CD4-positive, alpha-beta T cell treated with Interleukin-4 for 4 hours (primary cell): ENCODE measurements at regions not wholly inside any gene's neighbourhood (a gene's known extent, or its start where the extent isn't known, plus 50 kb on each side); places are given as distances from the start of the nearest gene placed in this dataset.

Source experiments
- DNase-seq: peaks from one replicate; pipeline ENCODE4 v3.0.0-alpha.2; 2020

- DNase-seq = no peak
Observed at GRCh38 chr4:63795301-63795700, 613.9 kb downstream of the TECRL start.

GRCh38 chr4:63790377-63790776, 618.9 kb downstream of the TECRL start:
- DNase-seq = no peak

- DNase-seq = no peak
Observed at GRCh38 chr4:63788271-63788670, 621.0 kb downstream of the TECRL start.

GRCh38 chr4:63787326-63787725, 621.9 kb downstream of the TECRL start:
- DNase-seq = no peak

DNA sequence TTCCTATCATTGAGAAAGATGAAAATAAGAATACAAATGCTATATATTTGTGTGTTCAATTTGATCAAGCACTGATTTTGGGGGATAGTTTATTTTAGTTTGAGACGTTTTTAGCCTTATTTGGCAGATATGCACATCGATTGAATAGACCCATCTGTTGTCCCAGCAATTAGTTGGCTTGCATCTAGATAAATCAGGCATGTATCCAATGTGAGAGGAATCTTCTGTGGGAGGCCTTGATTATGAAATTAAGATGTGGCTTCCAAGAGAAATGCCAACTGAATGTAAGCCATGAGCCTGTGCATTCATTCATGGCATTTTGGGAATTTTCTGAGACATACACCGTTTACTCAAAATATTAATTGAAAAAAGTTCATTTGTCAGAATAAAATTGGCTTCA, 623.1 kb downstream of the TECRL start:
- no peak for DNase-seq

GRCh38 chr4:63784822-63785221, 624.4 kb downstream of the TECRL start:
- no peak for DNase-seq

DNA sequence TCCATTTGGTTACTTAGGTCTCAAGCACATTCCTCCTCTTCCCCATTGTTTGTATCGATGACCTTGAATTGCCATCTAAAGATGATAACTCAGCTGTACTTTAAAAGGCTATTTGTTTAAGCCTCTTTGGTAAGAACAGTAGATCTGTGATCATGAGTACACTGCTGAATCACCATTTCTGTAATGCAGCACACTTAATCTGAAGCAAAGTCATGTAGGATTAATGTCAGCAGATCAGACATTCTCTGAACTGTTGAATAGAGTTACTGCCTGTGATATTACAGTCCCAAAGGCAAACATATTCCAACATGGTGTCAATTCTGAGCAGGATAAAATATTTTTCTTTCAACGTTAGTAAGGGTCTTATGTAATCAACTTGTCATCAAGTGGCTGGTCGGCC, 631.6 kb downstream of the TECRL start:
- DNase-seq = no peak

DNA sequence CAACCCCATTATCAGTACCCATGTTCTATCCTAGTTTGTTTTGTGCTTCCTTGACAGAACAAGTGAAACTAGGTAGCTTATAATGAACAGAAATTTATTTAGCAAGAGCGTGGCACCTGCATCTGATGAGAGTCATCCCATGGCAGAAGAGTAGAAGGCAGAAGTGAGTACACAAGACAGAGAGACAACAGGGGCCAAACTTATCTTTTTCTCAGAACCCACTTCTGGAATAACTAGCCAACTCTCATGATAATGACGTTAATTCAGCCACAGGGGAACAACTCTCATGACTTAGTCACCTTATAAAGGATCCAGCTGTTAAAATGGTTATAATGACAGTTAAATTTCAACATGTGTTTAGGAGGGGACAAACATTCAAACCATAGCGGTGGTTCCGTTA, 644.9 kb downstream of the TECRL start:
- DNase-seq = no peak

DNA sequence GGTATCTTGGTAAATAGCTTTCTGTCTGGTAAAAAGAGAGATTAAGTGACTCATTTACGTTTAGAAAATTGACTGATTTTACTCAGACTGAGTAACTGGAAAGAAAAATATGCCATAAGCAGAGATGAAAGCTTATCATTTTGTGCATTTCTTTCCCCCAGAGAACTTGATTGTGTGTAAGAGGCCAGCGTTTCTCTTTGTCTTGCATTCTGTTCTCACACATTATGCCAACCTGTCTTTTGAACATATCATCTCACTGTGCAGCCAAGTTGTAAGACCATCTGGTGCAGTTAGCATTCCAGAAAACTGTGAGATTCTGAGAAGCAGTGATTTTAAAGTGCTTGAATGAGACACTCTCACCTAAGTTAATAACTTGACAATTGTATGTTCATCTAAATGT, 651.3 kb downstream of the TECRL start:
- no peak for DNase-seq

DNA sequence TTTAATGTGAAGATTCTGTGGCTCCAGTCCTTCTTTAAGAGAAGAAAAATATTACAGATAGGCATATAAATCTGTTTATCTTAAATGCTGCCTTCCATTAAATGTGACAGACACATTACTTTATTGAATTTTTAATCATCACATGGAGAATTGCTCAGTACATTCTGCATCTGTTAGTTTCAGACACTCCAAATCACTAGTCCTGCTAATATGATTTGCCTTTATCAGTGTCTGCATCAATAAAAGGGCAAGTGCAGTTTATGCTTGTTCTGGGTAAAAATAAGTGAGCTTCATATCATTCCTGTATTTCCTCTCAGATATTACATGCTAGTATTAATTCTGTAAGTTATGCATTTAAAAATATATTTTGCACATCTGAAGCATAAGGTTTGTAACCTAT, 666.4 kb downstream of the TECRL start:
- no peak for DNase-seq

DNA sequence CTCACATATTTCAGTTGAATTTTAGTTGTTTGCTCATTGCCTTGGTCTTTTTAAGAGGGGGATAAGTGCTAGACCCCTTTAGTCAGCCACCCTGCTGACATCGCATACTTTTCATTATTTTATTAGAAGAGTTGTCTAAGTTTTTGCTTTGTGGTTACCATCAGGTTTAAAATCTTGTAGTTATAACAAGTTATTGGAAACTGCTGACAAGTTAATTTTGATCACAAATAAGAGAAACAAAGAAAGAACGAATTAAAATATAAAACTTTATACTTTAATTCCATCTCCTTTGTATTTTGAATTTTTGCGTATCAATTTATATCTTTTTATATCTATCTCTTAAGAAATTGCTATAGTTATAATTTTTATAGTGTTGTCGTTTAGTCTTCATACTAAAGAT, 679.7 kb downstream of the TECRL start:
- DNase-seq = no peak

GRCh38 chr4:63728480-63729177, 680.6 kb downstream of the TECRL start:
- no peak for DNase-seq

GRCh38 chr4:63717384-63717783, 691.9 kb downstream of the TECRL start:
- DNase-seq = no peak

DNA sequence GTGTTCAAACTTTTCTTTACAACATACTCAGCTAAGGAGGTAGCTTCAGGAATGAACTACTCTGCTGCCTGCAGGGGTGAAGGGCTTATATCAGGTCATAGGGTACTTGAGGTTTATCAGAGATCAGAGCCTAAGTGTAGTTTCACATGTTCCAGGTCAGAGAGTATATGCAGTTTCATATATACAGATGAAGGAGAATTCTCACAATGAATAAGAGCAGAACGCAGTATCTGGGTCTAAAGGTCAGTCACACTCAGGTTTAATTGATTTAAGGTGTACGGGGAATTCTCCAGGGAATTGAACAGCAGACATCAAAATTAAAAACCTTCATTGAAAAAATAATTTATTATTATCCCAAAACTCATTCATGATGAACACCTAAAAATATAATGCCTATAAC, 700.6 kb downstream of the TECRL start:
- DNase-seq = no peak

DNA sequence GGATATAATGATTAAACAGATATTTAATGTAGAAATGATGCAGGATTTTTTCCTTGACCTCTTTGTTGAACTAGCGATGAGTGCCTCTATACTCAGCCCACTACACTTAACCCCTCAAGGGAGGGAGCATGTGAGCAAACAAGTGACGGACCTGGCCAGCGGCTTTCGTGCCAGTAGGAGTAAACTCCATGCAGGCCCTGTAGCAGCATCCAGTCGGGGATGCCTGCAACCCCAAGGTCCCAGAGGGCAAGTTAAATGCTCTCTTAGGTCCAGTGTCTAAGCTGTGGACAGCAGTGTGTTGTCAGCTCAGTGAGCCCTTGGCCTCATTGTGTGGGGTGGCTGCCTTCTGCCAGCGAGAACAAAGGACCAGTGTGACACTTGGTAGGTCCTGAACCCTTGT, 708.7 kb downstream of the TECRL start:
- no peak for DNase-seq

- no peak for DNase-seq
Observed at GRCh38 chr4:63693321-63693720, 715.9 kb downstream of the TECRL start.

GRCh38 chr4:63678358-63678931, 730.8 kb downstream of the TECRL start:
- no peak for DNase-seq

DNA sequence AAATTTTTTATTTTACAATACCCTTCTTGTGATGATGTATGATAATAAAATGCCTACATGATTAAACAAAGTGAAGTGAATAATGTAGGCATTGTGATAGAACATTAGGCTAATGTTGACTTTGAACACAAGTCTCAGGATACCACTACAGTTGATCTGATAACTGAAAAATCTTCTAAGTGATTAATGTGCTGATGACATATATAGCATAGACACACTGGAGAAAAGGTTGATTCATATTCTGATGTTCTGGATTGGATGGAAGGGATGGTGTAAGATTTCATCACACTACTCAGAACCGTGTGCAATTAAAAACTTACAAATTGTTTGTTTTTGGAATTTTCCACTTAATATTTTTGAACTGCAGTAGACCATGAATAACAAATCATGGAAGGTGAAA, 738.5 kb downstream of the TECRL start:
- no peak for DNase-seq

DNA sequence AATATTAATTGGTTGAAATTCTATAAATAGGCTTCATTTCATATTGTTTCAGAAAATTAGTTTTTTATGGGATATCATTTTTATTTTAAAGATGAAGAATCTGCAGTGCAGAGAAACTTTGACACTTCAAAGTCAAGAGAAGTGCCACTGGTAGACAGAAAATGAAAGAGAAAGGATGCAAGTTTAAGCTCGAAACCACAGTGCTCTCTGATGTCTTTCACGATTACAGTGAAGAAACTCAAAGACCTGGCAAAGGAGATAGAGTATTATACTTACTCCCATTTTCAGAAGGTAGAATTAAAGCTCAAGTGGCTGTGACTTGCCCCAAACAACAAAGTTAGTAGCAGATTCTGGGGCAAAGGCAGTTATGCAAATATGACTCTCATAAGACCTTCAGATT, 745.4 kb downstream of the TECRL start:
- DNase-seq = no peak

GRCh38 chr4:63644396-63644795, 764.9 kb downstream of the TECRL start:
- no peak for DNase-seq

GRCh38 chr4:63637270-63637669, 772.0 kb downstream of the TECRL start:
- DNase-seq = no peak

DNA sequence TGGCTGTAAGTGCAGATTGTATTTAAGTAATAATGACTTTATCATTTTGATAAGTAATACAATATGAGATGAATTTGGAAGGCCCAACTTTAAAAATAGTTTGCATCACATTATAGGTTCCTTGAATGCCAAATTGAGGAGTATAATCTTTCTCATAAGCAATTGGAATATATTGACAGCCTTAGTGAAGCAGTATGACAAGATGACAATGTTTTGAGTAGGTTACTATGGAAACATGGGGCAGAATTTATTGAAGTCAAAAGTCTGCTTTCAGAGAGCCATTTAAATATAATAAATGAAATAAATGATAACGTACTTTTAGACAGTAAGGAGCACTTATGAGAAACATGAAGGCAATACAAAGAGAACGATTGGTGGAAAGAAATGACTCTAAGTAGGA, 776.4 kb downstream of the TECRL start:
- DNase-seq = no peak

- DNase-seq = no peak
Observed at GRCh38 chr4:63620271-63620670, 789.0 kb downstream of the TECRL start.

GRCh38 chr4:63619771-63620170, 789.5 kb downstream of the TECRL start:
- no peak for DNase-seq
